HepG2 (cell line): ENCODE measurements at regions not wholly inside any gene's neighbourhood (a gene's known extent, or its start where the extent isn't known, plus 50 kb on each side); places are given as distances from the start of the nearest gene placed in this dataset.

ENCODE experiments used
- ATAC-seq: fragments of 200-7000 bp; cut with Tn5 transposase; 3 replicates; pipeline ENCODE4 v1.9.1; 2020; ENCODE audit warnings: mild to moderate bottlenecking, moderate library complexity
- BruUV-seq: library from RNA; stranded (reverse); fragments of 400-500 nt; replicated peaks from 2 replicates; lab custom pipeline; 2021; lab: Mats Ljungman, UMichigan
- CTCF ChIA-PET: fragments of 300-600 bp; formaldehyde crosslinking; extraction: SDS; loops from one replicate; lab custom pipeline; 2021; ENCODE audit warnings: low total read pairs, inconsistent platforms, low intra/inter-chr PET ratio; lab: Yijun Ruan, JAX
- POLR2A ChIA-PET: fragments of 350-600 bp; sonication (Branson Sonifier 250); formaldehyde crosslinking; loops from one replicate; lab custom pipeline; 2020; ENCODE audit warnings: antibody characterized with exemption, inconsistent platforms; lab: Yijun Ruan, JAX
- DNase-seq: peaks from one replicate; pipeline ENCODE4 v3.0.0-alpha.2; 2015; ENCODE audit warnings: low spot score
- FAIRE-seq: peaks from 3 replicates; lab custom pipeline; 2011; peaks lifted over from hg19 to GRCh38; lab: Jason Lieb, UNC
- H2AFZ ChIP-seq: one replicate; pipeline ENCODE4 v1.6.1; 2011; ENCODE audit warnings: low read length, inconsistent platforms
- H3K27ac ChIP-seq: fragments of 300-600 bp; 3 replicates; pipeline ENCODE4 v1.8.0; 2011; ENCODE audit warnings: mixed run types, mild to moderate bottlenecking, mixed read lengths, low read length, inconsistent platforms; ENCODE audit not compliant: insufficient read depth; ENCODE audit errors: extremely low read length
- H3K27me3 ChIP-seq, 2 experiments: fragments of 200-600 bp in 1 of 2; 2 replicates in 1 of 2; 3 replicates in 1 of 2; pipeline versions ENCODE4 v1.6.0 to v1.8.0; 2011; ENCODE audit warnings: low read length in 2 of 2, mild to moderate bottlenecking in 2 of 2, moderate library complexity in 2 of 2, inconsistent platforms in 1 of 2; ENCODE audit not compliant: insufficient read depth in 2 of 2, control insufficient read depth in 1 of 2
- H3K36me3 ChIP-seq, 2 experiments: fragments of 200-600 bp in 1 of 2; replicated peaks in 1 of 2; 2 replicates in 1 of 2; 3 replicates in 1 of 2; pipeline versions ENCODE4 v1.5.1 to v1.8.0; 2011; ENCODE audit warnings: low read length in 2 of 2, inconsistent platforms in 1 of 2; ENCODE audit not compliant: insufficient read depth in 2 of 2, control insufficient read depth in 1 of 2
- H3K4me1 ChIP-seq: 2 replicates; pipeline ENCODE4 v1.5.1; 2012; ENCODE audit warnings: low read length, inconsistent platforms; ENCODE audit not compliant: insufficient read depth
- H3K4me2 ChIP-seq: 2 replicates; pipeline ENCODE4 v1.6.0; 2011; ENCODE audit warnings: low read depth, low read length, inconsistent platforms
- H3K4me3 ChIP-seq, 3 experiments: fragments of 200-600 bp in 1 of 3; sonication (generic), shearing (Covaris generic) in 1 of 3; replicated peaks in 1 of 3; 2 replicates each; pipeline ENCODE4 v1.5.1; 2011 to 2016; ENCODE audit warnings: low read length in 3 of 3, inconsistent platforms in 2 of 3, low read depth in 2 of 3, mild to moderate bottlenecking in 2 of 3, control low read depth in 1 of 3, mixed read lengths in 1 of 3; ENCODE audit not compliant: insufficient read depth in 1 of 3
- H3K79me2 ChIP-seq: one replicate; pipeline ENCODE4 v1.6.1; 2011; ENCODE audit warnings: low read length, inconsistent platforms; ENCODE audit not compliant: insufficient read depth
- H3K9ac ChIP-seq: 2 replicates; pipeline ENCODE4 v1.6.0; 2011; ENCODE audit warnings: mild to moderate bottlenecking, low read depth, low read length, inconsistent platforms; ENCODE audit not compliant: insufficient read depth
- H3K9me3 ChIP-seq: 2 replicates; pipeline ENCODE4 v1.5.1; 2012; ENCODE audit warnings: mild to moderate bottlenecking, low read length
- H4K20me1 ChIP-seq: 2 replicates; pipeline ENCODE4 v1.6.0; 2011; ENCODE audit warnings: inconsistent platforms, mild to moderate bottlenecking, low read length, moderate library complexity; ENCODE audit not compliant: insufficient read depth
- FLYWCH1 ChIP-seq: sonication (generic); formaldehyde crosslinking; IDR thresholded peaks from 2 replicates; pipeline ENCODE4 v1.8.1; 2023; ENCODE audit warnings: mild to moderate bottlenecking, missing genetic modification reagents
- HNF4A ChIP-seq: sonication (generic); formaldehyde crosslinking; IDR thresholded peaks from 2 replicates; pipeline ENCODE4 v1.4.0; 2020; ENCODE audit warnings: missing genetic modification reagents
- HOXA7 ChIP-seq: sonication (generic); formaldehyde crosslinking; IDR thresholded peaks from 2 replicates; pipeline ENCODE4 v1.8.1; 2022; ENCODE audit warnings: mild to moderate bottlenecking, missing genetic modification reagents, moderate library complexity
- KDM4B ChIP-seq: sonication (generic); formaldehyde crosslinking; IDR thresholded peaks from 2 replicates; pipeline ENCODE4 v1.4.0; 2020; ENCODE audit warnings: missing genetic modification reagents
- KMT2B ChIP-seq: IDR thresholded peaks from 2 replicates; pipeline ENCODE4 v1.6.1; 2016; ENCODE audit warnings: missing genetic modification reagents, missing compliant biosample characterization
- SMAD9 ChIP-seq: sonication (generic); formaldehyde crosslinking; IDR thresholded peaks from 2 replicates; pipeline ENCODE4 v1.5.1; 2020; ENCODE audit warnings: mild to moderate bottlenecking, missing genetic modification reagents
- ZNF253 ChIP-seq: sonication (generic); formaldehyde crosslinking; IDR thresholded peaks from 2 replicates; pipeline ENCODE4 v1.8.0; 2022; ENCODE audit warnings: mild to moderate bottlenecking, missing genetic modification reagents, borderline replicate concordance
- ZNF30 ChIP-seq: sonication (generic); formaldehyde crosslinking; IDR thresholded peaks from 2 replicates; pipeline ENCODE4 v1.5.0; 2020; ENCODE audit warnings: mild to moderate bottlenecking, missing genetic modification reagents
- ZNF614 ChIP-seq: IDR thresholded peaks from 2 replicates; pipeline ENCODE4 v1.6.1; 2018; ENCODE audit warnings: missing biosample characterization, missing genetic modification reagents, inconsistent platforms, borderline replicate concordance
- ZNF615 ChIP-seq: sonication (generic); formaldehyde crosslinking; IDR thresholded peaks from 2 replicates; pipeline ENCODE4 v1.5.0; 2020; ENCODE audit warnings: mild to moderate bottlenecking, missing genetic modification reagents, borderline replicate concordance
- ZNF703 ChIP-seq: sonication (generic); formaldehyde crosslinking; IDR thresholded peaks from 2 replicates; pipeline ENCODE4 v1.5.1; 2020; ENCODE audit warnings: missing genetic modification reagents, mild to moderate bottlenecking, moderate library complexity, borderline replicate concordance
- ZNF772 ChIP-seq: sonication (generic); formaldehyde crosslinking; IDR thresholded peaks from 2 replicates; pipeline ENCODE4 v1.5.0; 2020; ENCODE audit warnings: mild to moderate bottlenecking, missing genetic modification reagents
- WGBS: methylation state at CpG from one replicate; pipeline ENCODE4 v1.1.6; 2017; ENCODE audit warnings: low lambda C conversion rate; 5-methylcytosine and 5-hydroxymethylcytosine counted together
- in situ Hi-C: cut with HindIII; loops from 2 replicates; pipeline ENCODE4 v1.10.0; 2017; ENCODE audit warnings: low pct_unique_long_range_greater_than_20kb; ENCODE audit not compliant: extremely low pct_ligation_motif_present
- intact Hi-C: fragments of 100-400 bp; cut with micrococcal nuclease; formaldehyde crosslinking; loops from one replicate; pipeline ENCODE4 v1.10.0; 2022; ENCODE audit not compliant: unreplicated experiment
- TF ChIP-seq, protein P1 (sequence below): sonication (generic); formaldehyde crosslinking; IDR thresholded peaks from 2 replicates; pipeline ENCODE4 v1.4.0; 2020; ENCODE audit warnings: missing genetic modification reagents
- TF ChIP-seq, protein P2 (sequence below): sonication (generic); formaldehyde crosslinking; IDR thresholded peaks from 2 replicates; pipeline ENCODE4 v1.5.0; 2020; ENCODE audit warnings: mild to moderate bottlenecking, missing genetic modification reagents, borderline replicate concordance
- TF ChIP-seq, protein P3 (sequence below): sonication (generic); formaldehyde crosslinking; IDR thresholded peaks from 2 replicates; pipeline ENCODE4 v1.8.0; 2022; ENCODE audit warnings: missing genetic modification reagents, mild to moderate bottlenecking, inconsistent platforms, borderline replicate concordance
- TF ChIP-seq, protein P4 (sequence below): sonication (generic); formaldehyde crosslinking; IDR thresholded peaks from 2 replicates; pipeline ENCODE4 v1.9.0; 2021; ENCODE audit warnings: missing genetic modification reagents, borderline replicate concordance

DNA sequence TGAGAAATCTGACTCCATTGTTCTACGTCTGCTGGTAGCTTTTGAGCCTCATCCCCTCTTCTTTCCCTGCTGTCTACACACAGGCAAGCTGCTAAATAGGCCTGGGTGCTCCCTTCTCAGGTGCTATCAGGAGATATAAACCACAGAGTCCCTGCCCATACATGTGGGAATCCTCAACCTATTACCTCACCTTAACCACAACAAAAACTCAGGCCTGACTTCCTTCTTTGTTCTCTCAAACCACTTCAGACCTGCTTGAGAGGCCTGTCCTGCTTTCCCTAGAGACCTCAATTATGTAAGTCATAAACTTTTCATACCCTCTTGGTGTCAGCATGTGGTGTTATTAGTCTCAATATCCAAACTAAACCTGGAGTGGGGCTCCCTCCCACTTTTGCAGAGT, 75.0 kb upstream of the MAGI2 start:
- Histone ChIP-seq H3K27me3 (0 out of 5 replicates have a peak, but pooled peaks cover 0 to 3% of the 10 kb centered on the region in 2 experiments), H3K27ac (no peak overlapping the region), H3K36me3 (no peaks in the 10 kb centered on the region), H3K4me1 (no peaks in the 10 kb centered on the region), H2AFZ (no peak overlapping the region), H3K9me3 (no peaks in the 10 kb centered on the region), H4K20me1 (no peaks in the 10 kb centered on the region), H3K79me2 (no peaks in the 10 kb centered on the region), H3K9ac (no peak overlapping the region), H3K4me3 (no peak overlapping the region), H3K4me2 (no peak overlapping the region)
- in situ Hi-C loops: no loop called here
- intact Hi-C loops: no loop called here
- BruUV-seq: no TSS peak
- WGBS: 25% methylated on average over 1 of the region's 1 CpG
- ChIA-PET CTCF (no interaction called here), POLR2A (no interaction called here)
- DNase-seq (no peak), ATAC-seq (no peak), FAIRE-seq (no peak)
- TF ChIP-seq ZNF614 (CRISPR knock-in tag) (no peak), KMT2B (CRISPR knock-in tag) (no peak), ZNF253 (CRISPR knock-in tag) (no peak), ZNF703 (CRISPR knock-in tag) (no peak), ZNF615 (no peak), ZNF30 (no peak), ZNF772 (no peak), HNF4A (no peak), SMAD9 (CRISPR knock-in tag) (no peak), FLYWCH1 (CRISPR knock-in tag) (no peak), HOXA7 (CRISPR knock-in tag) (no peak), KDM4B (CRISPR knock-in tag) (no peak)
- TF ChIP-seq, protein P1, sequence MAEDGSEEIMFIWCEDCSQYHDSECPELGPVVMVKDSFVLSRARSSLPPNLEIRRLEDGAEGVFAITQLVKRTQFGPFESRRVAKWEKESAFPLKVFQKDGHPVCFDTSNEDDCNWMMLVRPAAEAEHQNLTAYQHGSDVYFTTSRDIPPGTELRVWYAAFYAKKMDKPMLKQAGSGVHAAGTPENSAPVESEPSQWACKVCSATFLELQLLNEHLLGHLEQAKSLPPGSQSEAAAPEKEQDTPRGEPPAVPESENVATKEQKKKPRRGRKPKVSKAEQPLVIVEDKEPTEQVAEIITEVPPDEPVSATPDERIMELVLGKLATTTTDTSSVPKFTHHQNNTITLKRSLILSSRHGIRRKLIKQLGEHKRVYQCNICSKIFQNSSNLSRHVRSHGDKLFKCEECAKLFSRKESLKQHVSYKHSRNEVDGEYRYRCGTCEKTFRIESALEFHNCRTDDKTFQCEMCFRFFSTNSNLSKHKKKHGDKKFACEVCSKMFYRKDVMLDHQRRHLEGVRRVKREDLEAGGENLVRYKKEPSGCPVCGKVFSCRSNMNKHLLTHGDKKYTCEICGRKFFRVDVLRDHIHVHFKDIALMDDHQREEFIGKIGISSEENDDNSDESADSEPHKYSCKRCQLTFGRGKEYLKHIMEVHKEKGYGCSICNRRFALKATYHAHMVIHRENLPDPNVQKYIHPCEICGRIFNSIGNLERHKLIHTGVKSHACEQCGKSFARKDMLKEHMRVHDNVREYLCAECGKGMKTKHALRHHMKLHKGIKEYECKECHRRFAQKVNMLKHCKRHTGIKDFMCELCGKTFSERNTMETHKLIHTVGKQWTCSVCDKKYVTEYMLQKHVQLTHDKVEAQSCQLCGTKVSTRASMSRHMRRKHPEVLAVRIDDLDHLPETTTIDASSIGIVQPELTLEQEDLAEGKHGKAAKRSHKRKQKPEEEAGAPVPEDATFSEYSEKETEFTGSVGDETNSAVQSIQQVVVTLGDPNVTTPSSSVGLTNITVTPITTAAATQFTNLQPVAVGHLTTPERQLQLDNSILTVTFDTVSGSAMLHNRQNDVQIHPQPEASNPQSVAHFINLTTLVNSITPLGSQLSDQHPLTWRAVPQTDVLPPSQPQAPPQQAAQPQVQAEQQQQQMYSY (CRISPR knock-in tag): no peak
- TF ChIP-seq, protein P2, sequence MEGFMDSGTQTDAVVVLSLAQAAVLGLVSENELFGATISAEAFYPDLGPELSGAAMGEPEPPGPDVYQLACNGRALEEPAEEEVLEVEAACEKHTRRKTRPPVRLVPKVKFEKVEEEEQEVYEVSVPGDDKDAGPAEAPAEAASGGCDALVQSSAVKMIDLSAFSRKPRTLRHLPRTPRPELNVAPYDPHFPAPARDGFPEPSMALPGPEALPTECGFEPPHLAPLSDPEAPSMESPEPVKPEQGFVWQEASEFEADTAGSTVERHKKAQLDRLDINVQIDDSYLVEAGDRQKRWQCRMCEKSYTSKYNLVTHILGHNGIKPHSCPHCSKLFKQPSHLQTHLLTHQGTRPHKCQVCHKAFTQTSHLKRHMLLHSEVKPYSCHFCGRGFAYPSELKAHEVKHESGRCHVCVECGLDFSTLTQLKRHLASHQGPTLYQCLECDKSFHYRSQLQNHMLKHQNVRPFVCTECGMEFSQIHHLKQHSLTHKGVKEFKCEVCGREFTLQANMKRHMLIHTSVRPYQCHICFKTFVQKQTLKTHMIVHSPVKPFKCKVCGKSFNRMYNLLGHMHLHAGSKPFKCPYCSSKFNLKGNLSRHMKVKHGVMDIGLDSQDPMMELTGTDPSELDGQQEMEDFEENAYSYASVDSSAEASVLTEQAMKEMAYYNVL (CRISPR knock-in tag): no peak
- TF ChIP-seq, protein P3, sequence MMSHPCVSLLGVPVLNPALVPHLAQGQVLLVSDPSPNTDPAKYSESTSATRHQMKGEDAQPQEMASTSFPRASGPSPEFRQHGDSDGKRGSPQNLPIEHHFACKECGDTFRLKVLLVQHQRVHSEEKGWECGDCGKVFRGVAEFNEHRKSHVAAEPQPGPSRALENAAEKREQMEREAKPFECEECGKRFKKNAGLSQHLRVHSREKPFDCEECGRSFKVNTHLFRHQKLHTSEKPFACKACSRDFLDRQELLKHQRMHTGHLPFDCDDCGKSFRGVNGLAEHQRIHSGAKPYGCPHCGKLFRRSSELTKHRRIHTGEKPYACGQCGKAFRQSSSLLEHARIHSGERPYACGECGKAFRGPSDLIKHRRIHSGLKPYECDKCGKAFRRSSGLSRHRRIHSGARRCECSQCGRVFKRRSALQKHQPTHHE (CRISPR knock-in tag): no peak
- TF ChIP-seq, protein P4, sequence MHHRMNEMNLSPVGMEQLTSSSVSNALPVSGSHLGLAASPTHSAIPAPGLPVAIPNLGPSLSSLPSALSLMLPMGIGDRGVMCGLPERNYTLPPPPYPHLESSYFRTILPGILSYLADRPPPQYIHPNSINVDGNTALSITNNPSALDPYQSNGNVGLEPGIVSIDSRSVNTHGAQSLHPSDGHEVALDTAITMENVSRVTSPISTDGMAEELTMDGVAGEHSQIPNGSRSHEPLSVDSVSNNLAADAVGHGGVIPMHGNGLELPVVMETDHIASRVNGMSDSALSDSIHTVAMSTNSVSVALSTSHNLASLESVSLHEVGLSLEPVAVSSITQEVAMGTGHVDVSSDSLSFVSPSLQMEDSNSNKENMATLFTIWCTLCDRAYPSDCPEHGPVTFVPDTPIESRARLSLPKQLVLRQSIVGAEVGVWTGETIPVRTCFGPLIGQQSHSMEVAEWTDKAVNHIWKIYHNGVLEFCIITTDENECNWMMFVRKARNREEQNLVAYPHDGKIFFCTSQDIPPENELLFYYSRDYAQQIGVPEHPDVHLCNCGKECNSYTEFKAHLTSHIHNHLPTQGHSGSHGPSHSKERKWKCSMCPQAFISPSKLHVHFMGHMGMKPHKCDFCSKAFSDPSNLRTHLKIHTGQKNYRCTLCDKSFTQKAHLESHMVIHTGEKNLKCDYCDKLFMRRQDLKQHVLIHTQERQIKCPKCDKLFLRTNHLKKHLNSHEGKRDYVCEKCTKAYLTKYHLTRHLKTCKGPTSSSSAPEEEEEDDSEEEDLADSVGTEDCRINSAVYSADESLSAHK: no peak
